PFSK-1 (cell line): ENCODE measurements at regions not wholly inside any gene's neighbourhood (a gene's known extent, or its start where the extent isn't known, plus 50 kb on each side); places are given as distances from the start of the nearest gene placed in this dataset.

Experiments
- FOXP2 ChIP-seq: optimal IDR thresholded peaks from 2 replicates; pipeline ENCODE3; 2011; ENCODE audit warnings: borderline replicate concordance, control low read depth, inconsistent platforms; ENCODE audit not compliant: insufficient read depth; ENCODE audit errors: extremely low read length, extremely low read depth
- POLR2AphosphoS5 ChIP-seq: IDR thresholded peaks from 2 replicates; pipeline ENCODE4 v1.6.1; 2012; ENCODE audit warnings: low read depth, mild to moderate bottlenecking, control low read depth, low read length, moderate library complexity
- SIN3A ChIP-seq: IDR thresholded peaks from 2 replicates; pipeline ENCODE4 v1.6.1; 2012; ENCODE audit warnings: mild to moderate bottlenecking, low read length, moderate library complexity, borderline replicate concordance; ENCODE audit not compliant: insufficient read depth
- TAF1 ChIP-seq: IDR thresholded peaks from 2 replicates; pipeline ENCODE4 v1.6.1; 2012; ENCODE audit warnings: low read length, control low read depth, borderline replicate concordance; ENCODE audit not compliant: insufficient read depth
- TF ChIP-seq, protein P1 (sequence below), 2 experiments: IDR thresholded peaks; 2 replicates each; pipeline versions ENCODE4 v1.6.1 to v1.8.0; 2011 to 2012; ENCODE audit warnings: low read depth in 2 of 2, low read length in 2 of 2, control low read depth in 1 of 2, inconsistent platforms in 1 of 2, mild to moderate bottlenecking in 1 of 2, moderate library complexity in 1 of 2; ENCODE audit not compliant: insufficient read depth in 1 of 2

DNA sequence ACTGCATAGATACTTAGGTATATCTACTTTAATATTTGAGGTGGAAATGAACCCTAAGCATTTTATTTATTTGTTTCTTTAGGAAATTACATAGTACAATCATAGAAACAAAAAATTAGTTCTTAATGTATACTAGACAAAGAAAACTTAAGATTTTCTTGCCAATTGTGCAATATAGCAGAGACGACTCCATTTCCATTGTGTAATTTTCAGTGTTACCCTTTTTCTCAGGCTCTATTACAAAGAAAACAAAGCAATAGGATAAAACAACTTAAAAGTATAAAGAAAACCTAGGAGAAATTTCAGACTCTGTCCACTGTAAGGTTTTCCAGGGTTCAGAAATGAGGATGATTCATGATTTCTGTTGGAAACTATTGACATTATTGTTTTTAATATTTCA is 89.0 kb upstream of the SERTAD2 start:
- TF ChIP-seq FOXP2 (no peak), POLR2AphosphoS5 (no peak)

DNA sequence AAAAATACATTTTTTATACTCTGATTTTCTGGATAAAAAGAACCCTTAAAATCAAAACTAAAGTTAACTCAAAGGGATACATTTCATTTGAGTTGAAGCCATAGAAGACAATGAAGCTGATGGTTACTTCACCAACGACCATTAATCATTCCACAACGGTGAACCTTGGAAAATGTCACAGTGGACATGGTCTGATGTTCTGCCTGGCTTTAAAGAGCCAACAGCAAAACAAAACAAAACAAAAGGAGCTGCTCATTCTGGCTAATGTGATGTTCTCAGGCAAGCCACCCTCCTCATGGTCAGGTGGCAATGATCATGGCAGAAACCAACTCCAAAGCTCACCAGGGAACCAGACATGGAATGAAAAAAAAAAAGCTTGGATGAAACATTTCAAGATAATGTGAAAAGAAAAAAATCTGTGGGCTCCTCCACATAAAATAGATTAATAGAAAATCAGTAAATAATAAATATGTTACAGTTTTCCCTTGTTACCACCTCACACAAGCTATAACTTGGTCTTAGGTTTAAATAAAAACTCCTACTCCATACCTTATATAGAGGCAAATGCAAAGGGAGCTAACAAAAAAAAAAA is 90.1 kb upstream of the SERTAD2 start:
- TF ChIP-seq TAF1 (no peak), FOXP2 (no peak), SIN3A (no peak), POLR2AphosphoS5 (no peak)
- TF ChIP-seq, protein P1, sequence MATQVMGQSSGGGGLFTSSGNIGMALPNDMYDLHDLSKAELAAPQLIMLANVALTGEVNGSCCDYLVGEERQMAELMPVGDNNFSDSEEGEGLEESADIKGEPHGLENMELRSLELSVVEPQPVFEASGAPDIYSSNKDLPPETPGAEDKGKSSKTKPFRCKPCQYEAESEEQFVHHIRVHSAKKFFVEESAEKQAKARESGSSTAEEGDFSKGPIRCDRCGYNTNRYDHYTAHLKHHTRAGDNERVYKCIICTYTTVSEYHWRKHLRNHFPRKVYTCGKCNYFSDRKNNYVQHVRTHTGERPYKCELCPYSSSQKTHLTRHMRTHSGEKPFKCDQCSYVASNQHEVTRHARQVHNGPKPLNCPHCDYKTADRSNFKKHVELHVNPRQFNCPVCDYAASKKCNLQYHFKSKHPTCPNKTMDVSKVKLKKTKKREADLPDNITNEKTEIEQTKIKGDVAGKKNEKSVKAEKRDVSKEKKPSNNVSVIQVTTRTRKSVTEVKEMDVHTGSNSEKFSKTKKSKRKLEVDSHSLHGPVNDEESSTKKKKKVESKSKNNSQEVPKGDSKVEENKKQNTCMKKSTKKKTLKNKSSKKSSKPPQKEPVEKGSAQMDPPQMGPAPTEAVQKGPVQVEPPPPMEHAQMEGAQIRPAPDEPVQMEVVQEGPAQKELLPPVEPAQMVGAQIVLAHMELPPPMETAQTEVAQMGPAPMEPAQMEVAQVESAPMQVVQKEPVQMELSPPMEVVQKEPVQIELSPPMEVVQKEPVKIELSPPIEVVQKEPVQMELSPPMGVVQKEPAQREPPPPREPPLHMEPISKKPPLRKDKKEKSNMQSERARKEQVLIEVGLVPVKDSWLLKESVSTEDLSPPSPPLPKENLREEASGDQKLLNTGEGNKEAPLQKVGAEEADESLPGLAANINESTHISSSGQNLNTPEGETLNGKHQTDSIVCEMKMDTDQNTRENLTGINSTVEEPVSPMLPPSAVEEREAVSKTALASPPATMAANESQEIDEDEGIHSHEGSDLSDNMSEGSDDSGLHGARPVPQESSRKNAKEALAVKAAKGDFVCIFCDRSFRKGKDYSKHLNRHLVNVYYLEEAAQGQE (IDR thresholded peaks at IDR 0.05; ENCODE audit: insufficient read depth in 1 of 2, low read depth in 2 of 2, low read length in 2 of 2), result no peak

DNA sequence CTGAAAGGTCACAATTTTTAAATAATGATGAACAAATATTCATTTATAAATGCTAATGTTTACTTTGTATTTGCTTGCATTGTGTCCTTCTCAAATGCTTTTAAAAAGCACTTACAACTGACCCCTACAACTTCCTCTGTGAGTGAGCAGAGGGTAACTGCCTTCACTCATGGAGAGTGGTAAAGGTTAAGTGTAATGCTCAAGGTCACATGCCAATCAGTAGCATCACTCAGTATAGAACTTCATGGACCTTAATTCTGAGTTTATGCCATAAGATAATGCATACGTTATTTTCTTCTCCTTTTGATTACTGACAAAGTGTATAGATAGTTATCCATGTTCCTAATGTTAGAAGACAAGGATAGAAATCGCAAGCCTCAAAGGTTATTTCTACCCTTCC is 91.8 kb upstream of the SERTAD2 start:
- no peak for TF ChIP-seq POLR2AphosphoS5
- no peak for TF ChIP-seq FOXP2
- TF ChIP-seq, protein P1 (IDR thresholded peaks at IDR 0.05; ENCODE audit: insufficient read depth in 1 of 2, low read depth in 2 of 2, low read length in 2 of 2), result no peak
- no peak for TF ChIP-seq TAF1
- TF ChIP-seq SIN3A, result no peak

DNA sequence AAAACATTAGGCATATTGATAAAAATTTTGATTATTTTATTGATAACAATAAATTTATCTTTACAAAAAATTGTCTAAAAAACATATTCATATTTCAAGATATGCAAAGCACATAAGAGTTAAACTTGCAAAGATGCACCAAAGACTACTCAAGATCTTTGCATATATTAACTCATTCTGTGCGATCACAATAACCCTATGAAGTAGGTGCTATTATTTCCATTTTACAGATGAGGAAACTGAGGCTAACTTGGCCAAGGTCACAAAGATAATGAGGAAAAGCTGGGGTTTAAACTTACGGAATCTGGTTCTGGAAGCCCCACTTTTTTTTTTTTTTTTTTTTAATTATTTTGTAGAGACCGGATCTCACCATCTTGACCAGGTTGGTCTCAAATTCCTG is 94.4 kb upstream of the SERTAD2 start:
- no peak for TF ChIP-seq TAF1
- TF ChIP-seq POLR2AphosphoS5, result no peak
- TF ChIP-seq FOXP2, result no peak
- TF ChIP-seq SIN3A, result no peak
- TF ChIP-seq, protein P1 (IDR thresholded peaks at IDR 0.05; ENCODE audit: insufficient read depth in 1 of 2, low read depth in 2 of 2, low read length in 2 of 2), result no peak

DNA sequence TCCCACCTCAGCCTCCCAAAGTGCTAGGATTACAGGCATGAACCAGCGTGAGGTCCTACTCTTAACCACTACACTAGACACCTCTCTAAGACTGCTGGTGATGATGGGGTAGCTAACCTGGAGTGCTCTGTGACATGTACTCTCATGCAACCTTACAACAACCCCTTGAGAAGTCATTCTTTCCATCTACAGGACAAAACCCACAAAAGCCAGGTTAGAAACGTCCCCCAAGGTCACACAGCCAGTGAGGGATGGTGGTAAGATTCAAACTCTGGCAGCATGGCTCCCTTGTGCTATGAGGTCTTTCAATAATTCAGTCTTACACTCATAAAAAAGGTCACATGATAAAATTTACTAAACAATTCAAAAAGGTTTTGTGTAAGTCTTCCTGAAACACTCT is 94.8 kb upstream of the SERTAD2 start:
- TF ChIP-seq, protein P1 (IDR thresholded peaks at IDR 0.05; ENCODE audit: insufficient read depth in 1 of 2, low read depth in 2 of 2, low read length in 2 of 2), result no peak
- no peak for TF ChIP-seq POLR2AphosphoS5
- TF ChIP-seq FOXP2, result no peak
- TF ChIP-seq TAF1, result no peak
- no peak for TF ChIP-seq SIN3A

DNA sequence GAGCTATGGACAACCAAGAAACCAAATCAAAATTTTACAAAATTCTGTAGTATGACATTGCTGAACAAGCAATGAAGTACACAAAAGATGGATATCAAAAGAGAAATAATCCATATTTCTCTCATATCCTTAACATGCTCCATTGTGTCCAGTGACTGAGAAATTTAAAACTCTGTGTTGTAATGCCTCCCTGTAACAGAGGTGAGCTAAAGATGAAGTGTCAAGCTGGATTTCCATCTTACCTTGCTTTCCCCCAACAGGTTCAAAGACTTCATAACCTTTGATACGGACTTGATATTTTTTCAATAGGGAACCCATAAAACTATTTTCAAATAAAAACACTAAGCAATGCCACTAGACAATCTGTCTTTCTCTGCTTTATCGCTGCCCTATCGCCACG is 95.7 kb upstream of the SERTAD2 start:
- TF ChIP-seq TAF1 (no peak), POLR2AphosphoS5 (no peak), FOXP2 (no peak), SIN3A (no peak)
- TF ChIP-seq, protein P1 (IDR thresholded peaks at IDR 0.05; ENCODE audit: insufficient read depth in 1 of 2, low read depth in 2 of 2, low read length in 2 of 2), result no peak
